ENCODE measurements at regions not wholly inside any gene's neighbourhood (a gene's known extent, or its start where the extent isn't known, plus 50 kb on each side); places are given as distances from the start of the nearest gene placed in this dataset.

DNA sequence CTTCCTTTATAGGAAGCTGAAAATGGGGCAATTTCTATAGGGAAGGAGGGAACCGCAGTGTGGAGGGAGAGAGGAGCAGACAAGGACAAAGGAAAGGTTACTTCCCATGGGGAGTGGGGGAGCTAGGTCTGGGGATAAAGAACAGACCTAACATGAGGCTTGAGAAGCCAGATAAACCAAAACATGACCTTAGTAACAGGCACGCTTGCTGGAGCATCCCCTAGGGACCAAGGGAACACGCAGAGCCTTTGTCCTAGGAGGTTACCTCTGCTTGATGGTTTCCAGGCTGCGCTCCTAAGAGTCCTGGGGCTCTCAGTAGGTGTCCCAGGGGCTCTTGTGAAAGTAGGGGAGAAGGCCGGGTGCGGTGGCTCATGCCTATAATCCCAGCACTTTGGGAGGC lies 271.4 kb upstream of the NCAM1 start:
- TF ChIP-seq, protein P1, sequence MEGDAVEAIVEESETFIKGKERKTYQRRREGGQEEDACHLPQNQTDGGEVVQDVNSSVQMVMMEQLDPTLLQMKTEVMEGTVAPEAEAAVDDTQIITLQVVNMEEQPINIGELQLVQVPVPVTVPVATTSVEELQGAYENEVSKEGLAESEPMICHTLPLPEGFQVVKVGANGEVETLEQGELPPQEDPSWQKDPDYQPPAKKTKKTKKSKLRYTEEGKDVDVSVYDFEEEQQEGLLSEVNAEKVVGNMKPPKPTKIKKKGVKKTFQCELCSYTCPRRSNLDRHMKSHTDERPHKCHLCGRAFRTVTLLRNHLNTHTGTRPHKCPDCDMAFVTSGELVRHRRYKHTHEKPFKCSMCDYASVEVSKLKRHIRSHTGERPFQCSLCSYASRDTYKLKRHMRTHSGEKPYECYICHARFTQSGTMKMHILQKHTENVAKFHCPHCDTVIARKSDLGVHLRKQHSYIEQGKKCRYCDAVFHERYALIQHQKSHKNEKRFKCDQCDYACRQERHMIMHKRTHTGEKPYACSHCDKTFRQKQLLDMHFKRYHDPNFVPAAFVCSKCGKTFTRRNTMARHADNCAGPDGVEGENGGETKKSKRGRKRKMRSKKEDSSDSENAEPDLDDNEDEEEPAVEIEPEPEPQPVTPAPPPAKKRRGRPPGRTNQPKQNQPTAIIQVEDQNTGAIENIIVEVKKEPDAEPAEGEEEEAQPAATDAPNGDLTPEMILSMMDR (IDR thresholded peaks at IDR 0.05), result no peak
- TF ChIP-seq POLR2A (IDR thresholded peaks at IDR 0.05), result no peak
